Spleen (tissue), 11 donors: ENCODE measurements at regions not wholly inside any gene's neighbourhood (a gene's known extent, or its start where the extent isn't known, plus 50 kb on each side); places are given as distances from the start of the nearest gene placed in this dataset.

Experiments
- DNase-seq: peaks from one replicate; pipeline ENCODE4 v3.0.0-alpha.2; 2020
- H3K27ac ChIP-seq, 8 donors: fragments of 200-600 bp; sonication (generic) in 7 of 8; 1 replicate in 4 of 8; 2 replicates in 4 of 8; pipeline versions ENCODE4 v1.5.0 to v1.8.0; 2016 to 2021; ENCODE audit warnings: inconsistent platforms in 4 of 8, mild to moderate bottlenecking in 4 of 8, moderate library complexity in 1 of 8
- H3K27me3 ChIP-seq, 7 donors: fragments of 200-600 bp; sonication (generic) in 6 of 7; replicated peaks in 1 of 7; 1 replicate in 4 of 7; 2 replicates in 3 of 7; pipeline versions ENCODE4 v1.5.0 to v1.8.0; 2016 to 2021; ENCODE audit warnings: inconsistent platforms in 3 of 7, mild to moderate bottlenecking in 1 of 7
- H3K36me3 ChIP-seq, 6 donors: fragments of 200-600 bp; sonication (generic) in 5 of 6; 1 replicate in 4 of 6; 2 replicates in 2 of 6; pipeline versions ENCODE4 v1.5.0 to v1.8.0; 2016 to 2021; ENCODE audit warnings: inconsistent platforms in 2 of 6
- H3K4me1 ChIP-seq, 6 donors: fragments of 200-600 bp; sonication (generic) in 5 of 6; 1 replicate in 3 of 6; 2 replicates in 3 of 6; pipeline versions ENCODE4 v1.5.0 to v1.8.0; 2016 to 2021; ENCODE audit warnings: inconsistent platforms in 3 of 6
- H3K4me3 ChIP-seq, 8 donors: fragments of 200-600 bp; sonication (generic) in 7 of 8; 1 replicate in 4 of 8; 2 replicates in 4 of 8; pipeline versions ENCODE4 v1.5.0 to v1.8.0; 2016 to 2021; ENCODE audit warnings: inconsistent platforms in 4 of 8, mild to moderate bottlenecking in 4 of 8, moderate library complexity in 2 of 8
- H3K9me3 ChIP-seq, 8 donors: fragments of 200-600 bp; sonication (generic) in 7 of 8; 1 replicate in 4 of 8; 2 replicates in 4 of 8; pipeline versions ENCODE4 v1.5.0 to v1.8.0; 2016 to 2021; ENCODE audit warnings: inconsistent platforms in 4 of 8
- POLR2A ChIP-seq, 3 donors: fragments of 450-650 bp; IDR thresholded peaks; one replicate each; pipeline ENCODE4 v1.5.1; 2017; ENCODE audit warnings: antibody characterized with exemption in 3 of 3, mild to moderate bottlenecking in 1 of 3
- POLR2AphosphoS5 ChIP-seq, 3 donors: sonication (generic); formaldehyde crosslinking; IDR thresholded peaks; one replicate each; pipeline ENCODE4 v1.5.1; 2017; ENCODE audit warnings: antibody characterized with exemption in 3 of 3
- WGBS, 5 donors: extraction: QIAGEN DNeasy Blood & Tissue Kit in 3 of 5; methylation state at CpG; one replicate each; pipeline versions ENCODE4 v1.1.5 to v1.1.7; 2013 to 2018; 5-methylcytosine and 5-hydroxymethylcytosine counted together
- intact Hi-C: fragments of 100-400 bp; cut with DNase I; formaldehyde crosslinking; loops from one replicate; pipeline ENCODE4 v1.15.0; 2023; ENCODE audit warnings: low total_unique reads
- TF ChIP-seq, protein P1 (sequence below), 11 experiments: fragments of 200-600 bp in 7 of 11; fragments of 450-650 bp in 4 of 11; sonication (generic) in 4 of 11; IDR thresholded peaks in 8 of 11; conservative IDR thresholded peaks in 3 of 11; 1 replicate in 7 of 11; 2 replicates in 4 of 11; pipeline versions ENCODE4 v1.4.0 to v1.8.0; 2016 to 2021; ENCODE audit warnings: antibody characterized with exemption in 11 of 11, inconsistent platforms in 4 of 11, mild to moderate bottlenecking in 1 of 11
- donor health status: healthy with polysubstance abuse.
- donor health status: DM: no; HTN: no; CAD: no; lungs with moderate emphysema.
- donor health status: DM: no; HTN: no; CAD: no.
- donor health status: Bipolar disorder and iron deficiency.
- donor health status: healthy.
- donor health status: DM: no; HTN: no; CAD: no.
- donor health status: DM: yes; HTN: yes; CAD: no.

DNA sequence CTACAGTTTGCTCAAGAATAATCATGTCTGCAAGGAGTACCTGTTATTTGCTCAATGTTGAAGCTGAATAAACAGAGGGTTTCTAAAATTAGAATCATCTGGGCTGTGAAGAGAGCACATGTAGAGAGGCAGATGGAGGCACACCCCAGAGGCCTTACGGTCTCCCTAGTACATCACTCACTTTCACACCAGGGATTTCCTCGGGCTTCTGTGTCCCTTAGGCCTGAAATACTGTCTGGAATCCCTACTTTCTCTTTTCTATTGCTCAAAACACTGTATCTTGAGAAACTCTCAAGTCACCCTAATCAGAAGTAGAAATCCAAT is 473.7 kb upstream of the ROBO2 start:
- DNase-seq, result no peak
- TF ChIP-seq POLR2A (IDR thresholded peaks at IDR 0.05) (no peak), POLR2AphosphoS5 (IDR thresholded peaks at IDR 0.05) (no peak)
- TF ChIP-seq, protein P1, sequence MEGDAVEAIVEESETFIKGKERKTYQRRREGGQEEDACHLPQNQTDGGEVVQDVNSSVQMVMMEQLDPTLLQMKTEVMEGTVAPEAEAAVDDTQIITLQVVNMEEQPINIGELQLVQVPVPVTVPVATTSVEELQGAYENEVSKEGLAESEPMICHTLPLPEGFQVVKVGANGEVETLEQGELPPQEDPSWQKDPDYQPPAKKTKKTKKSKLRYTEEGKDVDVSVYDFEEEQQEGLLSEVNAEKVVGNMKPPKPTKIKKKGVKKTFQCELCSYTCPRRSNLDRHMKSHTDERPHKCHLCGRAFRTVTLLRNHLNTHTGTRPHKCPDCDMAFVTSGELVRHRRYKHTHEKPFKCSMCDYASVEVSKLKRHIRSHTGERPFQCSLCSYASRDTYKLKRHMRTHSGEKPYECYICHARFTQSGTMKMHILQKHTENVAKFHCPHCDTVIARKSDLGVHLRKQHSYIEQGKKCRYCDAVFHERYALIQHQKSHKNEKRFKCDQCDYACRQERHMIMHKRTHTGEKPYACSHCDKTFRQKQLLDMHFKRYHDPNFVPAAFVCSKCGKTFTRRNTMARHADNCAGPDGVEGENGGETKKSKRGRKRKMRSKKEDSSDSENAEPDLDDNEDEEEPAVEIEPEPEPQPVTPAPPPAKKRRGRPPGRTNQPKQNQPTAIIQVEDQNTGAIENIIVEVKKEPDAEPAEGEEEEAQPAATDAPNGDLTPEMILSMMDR (IDR thresholded peaks at IDR 0.05 in 8 of 11, conservative IDR thresholded peaks at IDR 0.05 in 3 of 11), result no peak
- intact Hi-C loops, result no loop called here

GRCh38 chr3:76566904-76567303 is 473.0 kb upstream of the ROBO2 start:
- Histone ChIP-seq H3K36me3 (no peaks in the 10 kb centered on the region), H3K27me3 (no peaks in the 10 kb centered on the region), H3K9me3 (no peaks in the 10 kb centered on the region), H3K4me1 (peaks cover 0 to 6% (median 0%) of the 10 kb centered on the region in 6 donors), H3K4me3 (no peak overlapping the region), H3K27ac (no peak overlapping the region)
- DNase-seq, result no peak
- intact Hi-C loops, result no loop called here
- TF ChIP-seq POLR2A (IDR thresholded peaks at IDR 0.05) (no peak), POLR2AphosphoS5 (IDR thresholded peaks at IDR 0.05) (no peak)
- TF ChIP-seq, protein P1 (IDR thresholded peaks at IDR 0.05 in 8 of 11, conservative IDR thresholded peaks at IDR 0.05 in 3 of 11), result no peak
- WGBS, 5 donors, result 85 to 97% (median 87%) methylated on average over 4 of the region's 4 CpGs

More for the DNA sequence above, 473.7 kb upstream of the ROBO2 start:
- H3K4me3 ChIP-seq, result no peak overlapping the region
- WGBS, 5 donors, result 77 to 88% (median 81%) methylated on average over 2 of the region's 2 CpGs
- H3K4me1 ChIP-seq, result peaks cover 0 to 11% (median 2%) of the 10 kb centered on the region in 6 donors
- no peaks in the 10 kb centered on the region for H3K9me3 ChIP-seq
- H3K36me3 ChIP-seq, result no peaks in the 10 kb centered on the region
- no peak overlapping the region for H3K27ac ChIP-seq
- H3K27me3 ChIP-seq, result no peaks in the 10 kb centered on the region

DNA sequence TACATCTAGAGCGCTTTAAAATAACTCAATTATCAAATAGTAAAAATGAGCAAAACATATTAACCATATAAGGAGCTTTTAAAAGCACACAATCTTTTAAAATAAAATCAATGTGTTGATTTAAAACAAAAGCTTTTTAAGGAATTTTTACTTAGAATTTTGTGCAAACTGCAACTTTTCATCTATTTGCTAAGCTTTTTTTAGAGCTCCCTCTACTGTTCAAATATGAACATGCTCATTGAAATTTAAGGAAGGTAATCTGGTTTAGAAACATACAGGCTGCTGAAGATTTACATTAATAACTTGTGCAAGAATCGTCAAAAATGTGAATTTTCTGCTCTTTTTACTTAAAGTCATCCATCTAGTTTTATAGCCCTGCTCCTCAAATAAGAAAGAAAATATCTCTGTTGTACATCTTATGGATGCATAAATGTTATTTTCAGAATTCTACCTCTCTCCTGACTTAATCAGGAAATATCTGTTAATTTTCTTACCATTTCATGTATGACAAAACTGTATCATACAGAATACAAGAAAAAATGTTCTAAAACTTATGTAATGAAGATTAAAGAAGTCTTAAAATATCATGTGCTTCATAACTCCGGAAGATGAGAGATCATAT is 469.4 kb upstream of the ROBO2 start:
- TF ChIP-seq, protein P1 (IDR thresholded peaks at IDR 0.05 in 8 of 11, conservative IDR thresholded peaks at IDR 0.05 in 3 of 11), result peak in 6 of 11 experiments; percentile 19 to 54 (median 42)
- TF ChIP-seq POLR2A (IDR thresholded peaks at IDR 0.05) (no peak), POLR2AphosphoS5 (IDR thresholded peaks at IDR 0.05) (no peak)
- Histone ChIP-seq H3K27ac (no peak overlapping the region), H3K9me3 (no peaks in the 10 kb centered on the region), H3K36me3 (no peaks in the 10 kb centered on the region), H3K27me3 (no peaks in the 10 kb centered on the region), H3K4me3 (no peak overlapping the region), H3K4me1 (no peaks in the 10 kb centered on the region)
- 61 to 66% (median 63%) methylated on average over 3 of the region's 3 CpGs for WGBS, 5 donors
- intact Hi-C loops, result no loop called here
- no peak for DNase-seq

- 75 to 91% (median 85%) methylated on average over 2 of the region's 2 CpGs for WGBS, 5 donors
- Histone ChIP-seq H3K4me1 (no peaks in the 10 kb centered on the region), H3K27me3 (no peaks in the 10 kb centered on the region), H3K27ac (no peak overlapping the region), H3K36me3 (no peaks in the 10 kb centered on the region), H3K9me3 (no peaks in the 10 kb centered on the region), H3K4me3 (no peak overlapping the region)
- no peak for TF ChIP-seq POLR2AphosphoS5 (IDR thresholded peaks at IDR 0.05)
- no peak for TF ChIP-seq POLR2A (IDR thresholded peaks at IDR 0.05)
- TF ChIP-seq, protein P1 (IDR thresholded peaks at IDR 0.05 in 8 of 11, conservative IDR thresholded peaks at IDR 0.05 in 3 of 11), result no peak
- intact Hi-C loops, result no loop called here
- DNase-seq, result no peak
Measured at GRCh38 chr3:76576201-76576600, 463.7 kb upstream of the ROBO2 start.
